SK-N-SH (cell line): ENCODE measurements at regions not wholly inside any gene's neighbourhood (a gene's known extent, or its start where the extent isn't known, plus 50 kb on each side); places are given as distances from the start of the nearest gene placed in this dataset.

Experiments
- CTCF ChIA-PET: fragments of 300-600, 350-600 bp; formaldehyde crosslinking; extraction: SDS; loops from one replicate; lab custom pipeline; 2021; lab: Yijun Ruan, JAX
- POLR2A ChIA-PET: fragments of 350-600 bp; sonication (Branson Sonifier 250); formaldehyde crosslinking; extraction: SDS; loops from one replicate; lab custom pipeline; 2020; ENCODE audit warnings: antibody characterized with exemption, inconsistent platforms; lab: Yijun Ruan, JAX
- DNase-seq: peaks from one replicate; pipeline ENCODE4 v3.0.0; 2012
- H2AFZ ChIP-seq: fragments of 200-600 bp; sonication (generic); 2 replicates; pipeline ENCODE4 v1.8.1; 2016; ENCODE audit warnings: antibody characterized with exemption, mild to moderate bottlenecking, low read depth
- H3F3A ChIP-seq: fragments of 200-600 bp; sonication (generic); replicated peaks from 2 replicates; pipeline ENCODE3; 2016; ENCODE audit warnings: antibody characterized with exemption, mild to moderate bottlenecking; ENCODE audit not compliant: insufficient read depth
- H3K27ac ChIP-seq, 2 experiments: fragments of 200-500 bp in 1 of 2; fragments of 200-600 bp in 1 of 2; sonication (Bioruptor generic) in 1 of 2; sonication (generic), shearing (Covaris generic) in 1 of 2; 2 replicates each; pipeline versions ENCODE4 v1.5.1 to v1.6.1; 2014 to 2016; ENCODE audit warnings: low read depth in 2 of 2, inconsistent platforms in 1 of 2, low read length in 1 of 2, mild to moderate bottlenecking in 1 of 2, mixed read lengths in 1 of 2
- H3K27me3 ChIP-seq: fragments of 200-600 bp; sonication (generic), shearing (Covaris generic); 2 replicates; pipeline ENCODE4 v1.6.1; 2016; ENCODE audit warnings: mixed run types; ENCODE audit not compliant: insufficient read depth
- H3K36me3 ChIP-seq, 2 experiments: fragments of 200-500 bp in 1 of 2; fragments of 200-600 bp in 1 of 2; sonication (Bioruptor generic) in 1 of 2; sonication (generic) in 1 of 2; replicated peaks in 1 of 2; 2 replicates each; pipeline versions ENCODE3 to v1.5.1; 2014 to 2016; ENCODE audit warnings: low read length in 1 of 2, mild to moderate bottlenecking in 1 of 2; ENCODE audit not compliant: insufficient read depth in 2 of 2, control insufficient read depth in 1 of 2
- H3K4me1 ChIP-seq, 2 experiments: fragments of 200-500 bp in 1 of 2; fragments of 200-600 bp in 1 of 2; sonication (Bioruptor generic) in 1 of 2; sonication (generic), shearing (Covaris generic) in 1 of 2; 2 replicates each; pipeline versions ENCODE4 v1.5.1 to v1.6.1; 2014 to 2016; ENCODE audit warnings: low read depth in 1 of 2, low read length in 1 of 2, mixed run types in 1 of 2; ENCODE audit not compliant: insufficient read depth in 2 of 2, control insufficient read depth in 1 of 2
- H3K4me2 ChIP-seq: fragments of 200-600 bp; sonication (generic), shearing (Covaris generic); 2 replicates; pipeline ENCODE4 v1.6.1; 2017; ENCODE audit warnings: mixed run types
- H3K4me3 ChIP-seq, 2 experiments: fragments of 200-500 bp in 1 of 2; fragments of 200-600 bp in 1 of 2; sonication (Bioruptor generic) in 1 of 2; sonication (generic), shearing (Covaris generic) in 1 of 2; 2 replicates each; pipeline versions ENCODE4 v1.5.1 to v1.8.1; 2014 to 2016; ENCODE audit warnings: low read depth in 2 of 2, inconsistent platforms in 1 of 2, low read length in 1 of 2, mild to moderate bottlenecking in 1 of 2, mixed read lengths in 1 of 2, moderate library complexity in 1 of 2
- H3K79me2 ChIP-seq: fragments of 200-600 bp; sonication (generic); 2 replicates; pipeline ENCODE4 v1.8.1; 2017; ENCODE audit warnings: mild to moderate bottlenecking; ENCODE audit not compliant: insufficient read depth
- H3K9ac ChIP-seq: fragments of 200-600 bp; sonication (generic); 2 replicates; pipeline ENCODE4 v1.6.1; 2017; ENCODE audit warnings: mixed run types
- H3K9me2 ChIP-seq: fragments of 200-600 bp; sonication (generic); 2 replicates; pipeline ENCODE4 v1.6.1; 2017; ENCODE audit warnings: mixed run types
- H3K9me3 ChIP-seq: fragments of 200-600 bp; sonication (generic); 2 replicates; pipeline ENCODE4 v1.6.1; 2017; ENCODE audit warnings: mixed run types, mild to moderate bottlenecking, moderate library complexity
- H4K20me1 ChIP-seq: fragments of 200-600 bp; sonication (generic); 2 replicates; pipeline ENCODE4 v1.6.1; 2017; ENCODE audit warnings: mild to moderate bottlenecking, mixed run types; ENCODE audit not compliant: insufficient read depth
- CHD2 ChIP-seq: fragments of 150-350 bp; IDR thresholded peaks from 2 replicates; pipeline ENCODE4 v1.6.1; 2018; ENCODE audit warnings: low read length; ENCODE audit not compliant: partially characterized antibody
- ELF1 ChIP-seq: IDR thresholded peaks from 2 replicates; pipeline ENCODE4 v1.4.0; 2012
- EP300 ChIP-seq, 2 experiments: IDR thresholded peaks; 2 replicates each; pipeline versions ENCODE4 v1.4.0 to v1.6.1; 2012; ENCODE audit warnings: borderline replicate concordance in 1 of 2, low read depth in 1 of 2, low read length in 1 of 2
- EZH2phosphoT487 ChIP-seq: fragments of 200-600 bp; sonication (generic); IDR thresholded peaks from 2 replicates; pipeline ENCODE4 v1.6.1; 2017; ENCODE audit warnings: low read depth, mixed run types, mild to moderate bottlenecking, antibody characterized with exemption, moderate library complexity, borderline replicate concordance
- FOXJ3 ChIP-seq: sonication (generic); formaldehyde crosslinking; IDR thresholded peaks from 2 replicates; pipeline ENCODE4 v1.5.1; 2020; ENCODE audit warnings: mild to moderate bottlenecking, missing genetic modification reagents
- GATA2 ChIP-seq: sonication (generic); formaldehyde crosslinking; IDR thresholded peaks from 2 replicates; pipeline ENCODE4 v1.5.0; 2020; ENCODE audit warnings: mild to moderate bottlenecking, missing genetic modification reagents
- JUND ChIP-seq: IDR thresholded peaks from 2 replicates; pipeline ENCODE4 v1.4.0; 2012
- NFIC ChIP-seq: IDR thresholded peaks from 2 replicates; pipeline ENCODE4 v1.4.0; 2012; ENCODE audit warnings: borderline replicate concordance
- NRF1 ChIP-seq: IDR thresholded peaks from 2 replicates; pipeline ENCODE4 v1.6.1; 2012; ENCODE audit warnings: low read depth, mild to moderate bottlenecking, low read length
- RAD21 ChIP-seq: IDR thresholded peaks from 2 replicates; pipeline ENCODE4 v1.6.1; 2012; ENCODE audit warnings: mild to moderate bottlenecking, low read length
- RFX5 ChIP-seq: IDR thresholded peaks from 2 replicates; pipeline ENCODE4 v1.6.1; 2012; ENCODE audit warnings: mild to moderate bottlenecking, improper control_type of control experiment, low read length
- RXRA ChIP-seq: IDR thresholded peaks from 2 replicates; pipeline ENCODE4 v1.4.0; 2012; ENCODE audit warnings: low read depth, mild to moderate bottlenecking, borderline replicate concordance
- SIN3A ChIP-seq: IDR thresholded peaks from 2 replicates; pipeline ENCODE4 v1.6.1; 2012; ENCODE audit warnings: low read depth, mild to moderate bottlenecking, low read length, moderate library complexity, borderline replicate concordance
- SMC3 ChIP-seq: IDR thresholded peaks from 2 replicates; pipeline ENCODE4 v1.6.1; 2012; ENCODE audit warnings: low read depth, low read length, improper control_type of control experiment
- TAF1 ChIP-seq: IDR thresholded peaks from 2 replicates; pipeline ENCODE4 v1.6.1; 2012; ENCODE audit warnings: low read depth, mild to moderate bottlenecking, low read length, moderate library complexity, borderline replicate concordance
- TEAD4 ChIP-seq: IDR thresholded peaks from 2 replicates; pipeline ENCODE4 v1.4.0; 2012; ENCODE audit warnings: mild to moderate bottlenecking, borderline replicate concordance; ENCODE audit not compliant: insufficient read depth
- WGBS: methylation state at CpG from one replicate; pipeline ENCODE4 v1.1.6; 2017; ENCODE audit warnings: low lambda C conversion rate; 5-methylcytosine and 5-hydroxymethylcytosine counted together
- TF ChIP-seq, protein P1 (sequence below): IDR thresholded peaks from 2 replicates; pipeline ENCODE4; 2012
- TF ChIP-seq, protein P2 (sequence below): IDR thresholded peaks from 2 replicates; pipeline ENCODE4 v1.4.0; 2012; ENCODE audit warnings: low read depth
- TF ChIP-seq, protein P3 (sequence below): fragments of 150-350 bp; IDR thresholded peaks from 2 replicates; pipeline ENCODE4 v1.6.1; 2016; ENCODE audit warnings: mild to moderate bottlenecking, low read depth, low read length
- TF ChIP-seq, protein P4 (sequence below): fragments of 150-350 bp; IDR thresholded peaks from 2 replicates; pipeline ENCODE4 v1.6.1; 2017; ENCODE audit warnings: antibody characterized with exemption, low read length, low read depth, borderline replicate concordance

DNA sequence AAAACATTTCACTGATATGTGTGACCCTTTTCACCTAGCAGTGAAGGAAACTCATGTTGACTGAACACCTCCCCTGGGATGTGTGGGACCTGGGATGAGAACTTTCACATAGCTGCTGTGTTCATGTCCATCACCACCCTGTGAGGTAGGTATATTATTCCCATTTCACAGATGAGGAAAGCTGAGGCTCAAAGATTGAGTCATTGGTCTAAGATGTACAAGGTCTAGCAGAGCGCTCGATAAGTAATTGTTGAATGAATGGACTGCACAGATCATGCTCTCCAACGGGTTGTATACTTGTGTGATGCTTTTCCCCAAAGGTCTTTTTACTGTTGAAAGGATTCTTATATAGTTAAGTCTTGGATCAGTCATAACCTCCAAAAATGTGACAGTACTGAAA lies 75.6 kb upstream of the TSC22D1 start:
- Histone ChIP-seq H3K9ac (no peak overlapping the region), H3K4me3 (no peak overlapping the region), H2AFZ (no peak overlapping the region), H3K9me3 (no peaks in the 10 kb centered on the region), H3F3A (peaks cover 18% of the 10 kb centered on the region), H3K9me2 (no peaks in the 10 kb centered on the region), H3K36me3 (no peaks in the 10 kb centered on the region), H3K79me2 (no peaks in the 10 kb centered on the region), H3K4me1 (0 out of 4 replicates have a peak, but pooled peaks cover 0 to 8% of the 10 kb centered on the region in 2 experiments), H3K27me3 (no peaks in the 10 kb centered on the region), H3K27ac (no peak overlapping the region), H4K20me1 (no peaks in the 10 kb centered on the region), H3K4me2 (no peak overlapping the region)
- no peak for TF ChIP-seq TAF1
- no peak for TF ChIP-seq RXRA
- TF ChIP-seq, protein P1, sequence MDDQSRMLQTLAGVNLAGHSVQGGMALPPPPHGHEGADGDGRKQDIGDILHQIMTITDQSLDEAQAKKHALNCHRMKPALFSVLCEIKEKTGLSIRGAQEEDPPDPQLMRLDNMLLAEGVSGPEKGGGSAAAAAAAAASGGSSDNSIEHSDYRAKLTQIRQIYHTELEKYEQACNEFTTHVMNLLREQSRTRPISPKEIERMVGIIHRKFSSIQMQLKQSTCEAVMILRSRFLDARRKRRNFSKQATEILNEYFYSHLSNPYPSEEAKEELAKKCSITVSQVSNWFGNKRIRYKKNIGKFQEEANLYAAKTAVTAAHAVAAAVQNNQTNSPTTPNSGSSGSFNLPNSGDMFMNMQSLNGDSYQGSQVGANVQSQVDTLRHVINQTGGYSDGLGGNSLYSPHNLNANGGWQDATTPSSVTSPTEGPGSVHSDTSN = no peak
- TF ChIP-seq FOXJ3 = no peak
- TF ChIP-seq RAD21 = no peak
- TF ChIP-seq, protein P2, sequence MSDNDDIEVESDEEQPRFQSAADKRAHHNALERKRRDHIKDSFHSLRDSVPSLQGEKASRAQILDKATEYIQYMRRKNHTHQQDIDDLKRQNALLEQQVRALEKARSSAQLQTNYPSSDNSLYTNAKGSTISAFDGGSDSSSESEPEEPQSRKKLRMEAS = no peak
- TF ChIP-seq NFIC = no peak
- TF ChIP-seq CHD2 = no peak
- TF ChIP-seq, protein P3, sequence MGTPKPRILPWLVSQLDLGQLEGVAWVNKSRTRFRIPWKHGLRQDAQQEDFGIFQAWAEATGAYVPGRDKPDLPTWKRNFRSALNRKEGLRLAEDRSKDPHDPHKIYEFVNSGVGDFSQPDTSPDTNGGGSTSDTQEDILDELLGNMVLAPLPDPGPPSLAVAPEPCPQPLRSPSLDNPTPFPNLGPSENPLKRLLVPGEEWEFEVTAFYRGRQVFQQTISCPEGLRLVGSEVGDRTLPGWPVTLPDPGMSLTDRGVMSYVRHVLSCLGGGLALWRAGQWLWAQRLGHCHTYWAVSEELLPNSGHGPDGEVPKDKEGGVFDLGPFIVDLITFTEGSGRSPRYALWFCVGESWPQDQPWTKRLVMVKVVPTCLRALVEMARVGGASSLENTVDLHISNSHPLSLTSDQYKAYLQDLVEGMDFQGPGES = no peak
- no peak for TF ChIP-seq EZH2phosphoT487
- no peak for TF ChIP-seq SMC3
- TF ChIP-seq, protein P4, sequence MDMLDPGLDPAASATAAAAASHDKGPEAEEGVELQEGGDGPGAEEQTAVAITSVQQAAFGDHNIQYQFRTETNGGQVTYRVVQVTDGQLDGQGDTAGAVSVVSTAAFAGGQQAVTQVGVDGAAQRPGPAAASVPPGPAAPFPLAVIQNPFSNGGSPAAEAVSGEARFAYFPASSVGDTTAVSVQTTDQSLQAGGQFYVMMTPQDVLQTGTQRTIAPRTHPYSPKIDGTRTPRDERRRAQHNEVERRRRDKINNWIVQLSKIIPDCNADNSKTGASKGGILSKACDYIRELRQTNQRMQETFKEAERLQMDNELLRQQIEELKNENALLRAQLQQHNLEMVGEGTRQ = no peak
- no peak for TF ChIP-seq EP300 (IDR thresholded peaks at IDR 0.05; ENCODE audit: borderline replicate concordance in 1 of 2, low read depth in 1 of 2, low read length in 1 of 2)
- TF ChIP-seq TEAD4 = no peak
- no peak for TF ChIP-seq GATA2
- no peak for TF ChIP-seq JUND
- TF ChIP-seq NRF1 = no peak
- no peak for TF ChIP-seq RFX5
- no peak for TF ChIP-seq ELF1
- TF ChIP-seq SIN3A = no peak
- ChIA-PET POLR2A (no interaction called here), CTCF (interaction anchor here (0.7 kb wide), 1 partner anchor 945 kb away, joined by 3 read pairs; no protein-coding TSS in a partner anchor)
- 90% methylated on average over 3 of the region's 3 CpGs for WGBS
- DNase-seq = no peak
